Natural killer cell (primary cell): ENCODE measurements at regions not wholly inside any gene's neighbourhood (a gene's known extent, or its start where the extent isn't known, plus 50 kb on each side); places are given as distances from the start of the nearest gene placed in this dataset.

ENCODE experiments used
- ATAC-seq, 3 donors: fragments of 150-1000 bp in 2 of 3; fragments of 200-7000 bp in 1 of 3; cut with Tn5 transposase; 1 replicate in 1 of 3; 2 replicates in 2 of 3; pipeline ENCODE4 v1.10.0; 2021; ENCODE audit warnings: mild to moderate bottlenecking in 2 of 3, moderate library complexity in 2 of 3
- DNase-seq, 2 donors: peaks; one replicate each; pipeline versions ENCODE4 v3.0.0 to v3.0.0-alpha.2; 2013 to 2021; ENCODE audit warnings: mixed read lengths in 1 of 2
- H3K27ac ChIP-seq: one replicate; pipeline ENCODE4 v1.5.1; 2013; ENCODE audit warnings: mild to moderate bottlenecking, low read length
- H3K27me3 ChIP-seq: one replicate; pipeline ENCODE4 v1.6.1; 2013; ENCODE audit warnings: low read length; ENCODE audit not compliant: control insufficient read depth, insufficient read depth
- H3K36me3 ChIP-seq: one replicate; pipeline ENCODE4 v1.6.1; 2013; ENCODE audit warnings: low read length; ENCODE audit not compliant: control insufficient read depth, insufficient read depth
- H3K4me1 ChIP-seq: one replicate; pipeline ENCODE4 v1.6.1; 2013; ENCODE audit warnings: low read length; ENCODE audit not compliant: control insufficient read depth, insufficient read depth
- H3K4me3 ChIP-seq: one replicate; pipeline ENCODE4 v1.5.1; 2013; ENCODE audit warnings: low read length
- H3K9me3 ChIP-seq: one replicate; pipeline ENCODE4 v1.6.1; 2013; ENCODE audit warnings: low read length; ENCODE audit not compliant: control insufficient read depth, insufficient read depth
- H3K27ac Mint-ChIP-seq, 2 donors: one replicate each; pipeline ENCODE4 v1.8.0; 2022; ENCODE audit warnings: mild to moderate bottlenecking in 2 of 2, mixed read lengths in 2 of 2, moderate library complexity in 1 of 2
- H3K27me3 Mint-ChIP-seq, 2 donors: one replicate each; pipeline ENCODE4 v1.8.0; 2022; ENCODE audit warnings: low read depth in 2 of 2, mixed read lengths in 2 of 2
- H3K36me3 Mint-ChIP-seq: one replicate; pipeline ENCODE4 v1.8.0; 2022; ENCODE audit warnings: mixed read lengths
- H3K4me1 Mint-ChIP-seq, 2 donors: one replicate each; pipeline ENCODE4 v1.8.0; 2022; ENCODE audit warnings: mixed read lengths in 2 of 2
- H3K4me3 Mint-ChIP-seq: one replicate; pipeline ENCODE4 v1.8.0; 2022; ENCODE audit warnings: mild to moderate bottlenecking, moderate library complexity, mixed read lengths
- H3K9me3 Mint-ChIP-seq, 2 donors: one replicate each; pipeline ENCODE4 v1.8.0; 2022; ENCODE audit warnings: mixed read lengths in 2 of 2
- CTCF ChIP-seq: fragments of 200-600 bp; IDR thresholded peaks from one replicate; pipeline ENCODE4 v1.8.0; 2022; ENCODE audit warnings: antibody characterized with exemption
- WGBS: methylation state at CpG from one replicate; pipeline ENCODE4 v1.1.7; 2013; ENCODE audit warnings: missing lambda C conversion rate; ENCODE audit not compliant: insufficient coverage; 5-methylcytosine and 5-hydroxymethylcytosine counted together
- intact Hi-C: fragments of 100-400 bp; cut with micrococcal nuclease; formaldehyde crosslinking; loops from one replicate; pipeline ENCODE4 v1.14.2; 2022

GRCh38 chr21:31484219-31484618, 140.2 kb upstream of the TIAM1 start:
- no peaks in the 10 kb centered on the region for H3K27me3 ChIP-seq
- Mint-ChIP-seq H3K36me3 (no peaks in the 10 kb centered on the region), H3K4me3 (no peak overlapping the region), H3K27me3 (peaks cover 0 to under 1% of the 10 kb centered on the region in 2 donors), H3K4me1 (no peaks in the 10 kb centered on the region), H3K27ac (no peak overlapping the region), H3K9me3 (peaks cover 0 to 3% of the 10 kb centered on the region in 2 donors)
- TF ChIP-seq CTCF, result no peak
- ATAC-seq (no peak), DNase-seq (no peak)
- intact Hi-C loops, result no loop called here
- H3K36me3 ChIP-seq, result no peaks in the 10 kb centered on the region
- peaks cover 24% of the 10 kb centered on the region for H3K9me3 ChIP-seq
- WGBS, result 90% methylated on average over 5 of the region's 5 CpGs
- no peaks in the 10 kb centered on the region for H3K4me1 ChIP-seq
- no peak overlapping the region for H3K27ac ChIP-seq
- H3K4me3 ChIP-seq, result no peak overlapping the region

- Histone ChIP-seq H3K4me1 (no peaks in the 10 kb centered on the region), H3K36me3 (no peaks in the 10 kb centered on the region), H3K27ac (no peak overlapping the region), H3K9me3 (peaks cover 24% of the 10 kb centered on the region), H3K4me3 (no peak overlapping the region), H3K27me3 (no peaks in the 10 kb centered on the region)
- ATAC-seq (no peak), DNase-seq (no peak)
- 95% methylated on average over 4 of the region's 4 CpGs for WGBS
- Mint-ChIP-seq H3K4me3 (no peak overlapping the region), H3K27ac (no peak overlapping the region), H3K9me3 (peaks cover 0 to 3% of the 10 kb centered on the region in 2 donors), H3K36me3 (no peaks in the 10 kb centered on the region), H3K4me1 (no peaks in the 10 kb centered on the region), H3K27me3 (peaks cover 0 to 2% of the 10 kb centered on the region in 2 donors)
- intact Hi-C loops, result no loop called here
- TF ChIP-seq CTCF, result no peak
Observed at GRCh38 chr21:31483146-31483545, 139.1 kb upstream of the TIAM1 start.

GRCh38 chr21:31482460-31482859, 138.4 kb upstream of the TIAM1 start:
- WGBS, result 98% methylated on average over 5 of the region's 5 CpGs

More at GRCh38 chr21:31482460-31482859, 138.4 kb upstream of the TIAM1 start:
- no peak overlapping the region for H3K27ac ChIP-seq
- no peaks in the 10 kb centered on the region for H3K4me1 ChIP-seq
- H3K36me3 Mint-ChIP-seq, result no peaks in the 10 kb centered on the region
- no peak overlapping the region for H3K27ac Mint-ChIP-seq
- no peaks in the 10 kb centered on the region for H3K27me3 ChIP-seq
- peaks cover 24% of the 10 kb centered on the region for H3K9me3 ChIP-seq
- no peak overlapping the region for H3K4me3 Mint-ChIP-seq
- intact Hi-C loops, result no loop called here
- H3K36me3 ChIP-seq, result no peaks in the 10 kb centered on the region
- TF ChIP-seq CTCF, result no peak
- H3K4me1 Mint-ChIP-seq, result no peaks in the 10 kb centered on the region
- DNase-seq (no peak), ATAC-seq (no peak)
- H3K9me3 Mint-ChIP-seq, result peaks cover 0 to 3% of the 10 kb centered on the region in 2 donors
- H3K4me3 ChIP-seq, result no peak overlapping the region
- peaks cover 0 to 2% of the 10 kb centered on the region in 2 donors for H3K27me3 Mint-ChIP-seq
